Activated CD4-positive, alpha-beta T cell treated with anti-CD3 and anti-CD28 coated beads for 36 hours (primary cell): ENCODE measurements at regions not wholly inside any gene's neighbourhood (a gene's known extent, or its start where the extent isn't known, plus 50 kb on each side); places are given as distances from the start of the nearest gene placed in this dataset.

Source experiments
- ATAC-seq: fragments of 200-7000 bp; cut with Tn5 transposase; one replicate; pipeline ENCODE4 v1.10.0; 2021; ENCODE audit warnings: mild to moderate bottlenecking, moderate library complexity
- CTCF ChIA-PET: fragments of 350-600 bp; sonication (Branson Sonifier 250); formaldehyde crosslinking; loops from one replicate; lab custom pipeline; 2021; ENCODE audit warnings: antibody characterized with exemption; lab: Charles Lee
- POLR2A ChIA-PET: fragments of 350-600 bp; sonication (Branson Sonifier 250); formaldehyde crosslinking; loops from one replicate; lab custom pipeline; 2021; ENCODE audit warnings: antibody characterized with exemption, inconsistent platforms; lab: Charles Lee
- DNase-seq: peaks from one replicate; pipeline ENCODE4 v3.0.0-alpha.2; 2020
- H3K27ac Mint-ChIP-seq: one replicate; pipeline ENCODE4 v1.8.0; 2021; ENCODE audit warnings: mixed read lengths
- H3K27me3 Mint-ChIP-seq: one replicate; pipeline ENCODE4 v1.8.0; 2021; ENCODE audit warnings: mixed read lengths
- H3K36me3 Mint-ChIP-seq: one replicate; pipeline ENCODE4 v1.8.0; 2021; ENCODE audit warnings: low read depth, mixed read lengths
- H3K4me1 Mint-ChIP-seq: one replicate; pipeline ENCODE4 v1.8.0; 2021; ENCODE audit warnings: mixed read lengths
- H3K4me3 Mint-ChIP-seq: one replicate; pipeline ENCODE4 v1.8.0; 2021; ENCODE audit warnings: mild to moderate bottlenecking, moderate library complexity, mixed read lengths
- H3K9me3 Mint-ChIP-seq: one replicate; pipeline ENCODE4 v1.8.0; 2021; ENCODE audit warnings: low read depth, mixed read lengths
- intact Hi-C, 2 experiments: fragments of 100-400 bp; cut with DNase I in 1 of 2; cut with micrococcal nuclease in 1 of 2; formaldehyde crosslinking; loops; one replicate each; pipeline versions ENCODE4 v1.14.2 to v1.15.1; 2022 to 2024; cut with DNase I, micrococcal nuclease

DNA sequence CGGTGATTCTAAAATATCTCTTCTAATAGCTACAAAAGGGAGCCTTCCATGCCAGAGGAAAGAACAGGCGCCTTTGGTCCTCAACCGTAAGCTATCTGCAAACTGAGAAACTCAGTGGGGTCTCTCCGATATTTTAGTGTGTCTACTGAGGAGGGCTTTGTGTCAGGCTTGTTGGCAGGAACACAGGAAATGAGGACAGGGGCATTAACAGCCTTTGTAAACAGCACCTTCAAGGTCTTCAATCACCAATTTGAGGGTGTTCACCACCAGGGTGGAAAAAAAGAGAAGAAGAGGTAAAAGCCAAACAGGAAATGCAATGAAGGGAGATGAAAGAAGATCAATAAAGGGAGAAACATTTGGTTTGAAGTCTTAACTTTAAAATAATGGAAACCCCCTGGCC lies 580.1 kb upstream of the SALL1 start:
- Mint-ChIP-seq H3K4me3 (no peak overlapping the region), H3K36me3 (no peaks in the 10 kb centered on the region), H3K27me3 (no peaks in the 10 kb centered on the region), H3K4me1 (no peaks in the 10 kb centered on the region), H3K9me3 (peaks cover 6% of the 10 kb centered on the region), H3K27ac (no peak overlapping the region)
- ChIA-PET POLR2A (no interaction called here), CTCF (no interaction called here)
- ATAC-seq (no peak), DNase-seq (no peak)
- intact Hi-C loops = no loop called here

DNA sequence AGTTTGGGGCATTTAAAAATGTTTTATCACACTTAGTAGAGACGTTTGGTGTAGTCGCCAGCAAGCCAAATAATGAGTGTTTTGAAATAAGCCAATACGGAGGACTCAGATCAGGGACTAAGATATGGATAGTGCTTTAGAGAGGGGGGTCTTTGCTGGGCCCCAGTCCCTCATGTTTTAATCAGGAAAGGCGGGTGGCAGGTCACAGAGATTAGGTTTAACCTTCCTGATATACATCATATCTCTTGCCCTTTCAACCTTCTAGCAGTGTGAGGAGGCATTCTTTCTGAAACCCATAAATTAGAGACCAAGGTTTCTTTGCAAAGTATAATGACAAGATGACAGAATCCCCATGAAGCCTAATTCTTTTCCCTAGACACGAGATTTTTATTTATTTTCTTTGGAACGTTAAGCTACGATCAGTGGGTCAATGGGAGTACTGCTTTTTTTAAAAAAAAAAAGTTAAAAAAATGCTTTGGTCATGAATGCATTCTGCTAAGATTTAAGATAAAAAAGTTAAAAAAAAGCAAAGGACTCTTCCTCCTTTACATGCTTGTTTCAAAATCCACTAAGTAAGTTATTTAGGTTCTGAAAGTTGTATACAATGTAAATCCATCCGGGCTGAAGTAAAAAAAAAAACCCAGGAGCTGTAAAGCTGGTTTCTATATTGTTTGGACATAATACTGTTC lies 572.1 kb upstream of the SALL1 start:
- no peak overlapping the region for H3K4me3 Mint-ChIP-seq
- H3K4me1 Mint-ChIP-seq = no peaks in the 10 kb centered on the region
- CTCF ChIA-PET = no interaction called here
- ATAC-seq = no peak
- no peak overlapping the region for H3K27ac Mint-ChIP-seq
- POLR2A ChIA-PET = no interaction called here
- peaks cover 8% of the 10 kb centered on the region for H3K9me3 Mint-ChIP-seq
- no peaks in the 10 kb centered on the region for H3K36me3 Mint-ChIP-seq
- no peak for DNase-seq
- no peaks in the 10 kb centered on the region for H3K27me3 Mint-ChIP-seq
- intact Hi-C loops = no loop called here

DNA sequence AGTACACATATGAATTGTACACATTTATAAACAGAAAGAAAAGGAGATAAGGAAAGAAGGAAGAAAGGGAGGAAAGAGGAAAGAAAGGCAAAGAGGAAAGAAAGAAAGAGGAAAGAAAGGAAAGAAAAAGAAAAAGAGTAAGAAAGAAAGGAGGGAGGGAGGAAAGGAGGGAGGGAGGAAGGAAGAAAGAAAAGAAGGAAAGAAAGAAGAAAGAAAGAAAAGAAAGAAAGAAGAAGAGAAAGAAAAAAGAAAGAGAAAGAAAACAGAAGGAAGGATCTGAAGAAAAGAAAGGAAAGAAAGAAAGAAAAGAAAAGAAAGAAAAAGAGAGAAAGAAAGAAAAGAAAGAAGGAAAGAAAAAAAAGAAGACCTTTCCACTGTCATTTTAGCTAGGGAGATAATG lies 571.4 kb upstream of the SALL1 start:
- H3K27ac Mint-ChIP-seq = no peak overlapping the region
- ChIA-PET POLR2A (no interaction called here), CTCF (no interaction called here)
- DNase-seq = no peak
- no peaks in the 10 kb centered on the region for H3K36me3 Mint-ChIP-seq
- ATAC-seq = no peak
- H3K27me3 Mint-ChIP-seq = no peaks in the 10 kb centered on the region
- no peaks in the 10 kb centered on the region for H3K4me1 Mint-ChIP-seq
- no peak overlapping the region for H3K4me3 Mint-ChIP-seq
- peaks cover 8% of the 10 kb centered on the region for H3K9me3 Mint-ChIP-seq
- intact Hi-C loops = no loop called here

DNA sequence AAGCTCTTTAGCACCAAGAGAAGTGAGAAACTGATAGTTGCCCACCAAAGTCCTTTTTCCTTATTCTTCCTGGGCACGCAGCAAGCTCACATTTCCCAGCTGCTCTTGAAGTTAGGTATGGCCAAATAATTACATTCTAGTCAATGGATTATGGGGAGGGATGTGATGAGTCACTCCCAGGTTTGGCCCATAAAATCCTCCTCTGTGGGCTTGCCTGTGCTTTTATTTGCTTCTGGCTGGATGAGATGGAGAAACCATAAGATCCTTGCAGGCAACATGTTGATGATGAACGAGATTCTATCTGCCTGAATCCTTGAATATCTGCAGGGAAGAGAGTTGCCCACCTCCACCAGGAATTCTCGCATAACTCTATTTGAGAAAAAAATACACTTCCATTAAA lies 568.3 kb upstream of the SALL1 start:
- peaks cover 8% of the 10 kb centered on the region for H3K9me3 Mint-ChIP-seq
- ATAC-seq (no peak), DNase-seq (no peak)
- CTCF ChIA-PET = no interaction called here
- no peaks in the 10 kb centered on the region for H3K36me3 Mint-ChIP-seq
- H3K27ac Mint-ChIP-seq = no peak overlapping the region
- intact Hi-C loops = no loop called here
- H3K4me1 Mint-ChIP-seq = no peaks in the 10 kb centered on the region
- H3K4me3 Mint-ChIP-seq = no peak overlapping the region
- no peaks in the 10 kb centered on the region for H3K27me3 Mint-ChIP-seq
- POLR2A ChIA-PET = no interaction called here

DNA sequence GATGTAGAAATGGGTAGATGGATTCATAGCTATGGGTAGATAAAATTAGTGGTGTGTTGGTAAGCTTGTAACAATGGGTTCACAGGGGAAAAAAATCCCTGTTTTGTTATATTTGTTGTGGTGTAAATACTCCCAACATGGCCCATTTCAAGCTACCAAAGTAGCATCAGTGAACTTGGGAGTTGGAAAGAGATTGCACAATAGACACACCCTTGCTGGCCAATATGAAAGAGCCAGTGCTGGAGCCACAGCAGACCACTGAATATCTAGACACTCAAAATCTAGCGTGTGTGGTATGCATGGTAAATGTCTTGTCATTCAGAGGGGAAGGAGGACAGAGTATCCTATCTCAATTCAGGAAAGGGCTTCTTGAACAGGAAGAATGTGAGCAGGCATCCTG lies 565.1 kb upstream of the SALL1 start:
- Mint-ChIP-seq H3K27me3 (no peaks in the 10 kb centered on the region), H3K4me1 (no peaks in the 10 kb centered on the region), H3K4me3 (no peak overlapping the region), H3K27ac (no peak overlapping the region), H3K9me3 (peaks cover 8% of the 10 kb centered on the region), H3K36me3 (no peaks in the 10 kb centered on the region)
- DNase-seq (no peak), ATAC-seq (no peak)
- POLR2A ChIA-PET = no interaction called here
- CTCF ChIA-PET = no interaction called here
- intact Hi-C loops = no loop called here

DNA sequence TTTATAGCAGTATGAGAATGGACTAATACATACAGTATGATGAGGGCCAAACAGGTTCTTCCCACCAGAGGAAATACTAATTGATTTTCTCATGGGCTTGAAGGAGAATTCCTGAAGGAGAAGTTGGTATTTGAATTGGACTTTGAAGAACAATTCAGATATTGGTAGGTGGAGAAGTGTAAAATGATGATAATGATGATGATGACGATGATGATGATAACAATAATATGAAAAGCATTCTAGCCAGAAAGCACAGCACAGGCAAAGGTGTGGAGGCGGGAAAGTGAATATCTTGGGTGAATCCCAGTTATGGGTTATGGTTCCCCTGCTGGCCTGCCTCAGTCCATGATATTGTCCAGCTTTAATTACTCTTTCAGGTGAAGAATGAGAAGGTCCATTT lies 562.4 kb upstream of the SALL1 start:
- Mint-ChIP-seq H3K9me3 (peaks cover 10% of the 10 kb centered on the region), H3K36me3 (no peaks in the 10 kb centered on the region), H3K27me3 (no peaks in the 10 kb centered on the region), H3K4me1 (no peaks in the 10 kb centered on the region), H3K27ac (no peak overlapping the region), H3K4me3 (no peak overlapping the region)
- intact Hi-C loops = no loop called here
- ChIA-PET POLR2A (no interaction called here), CTCF (no interaction called here)
- ATAC-seq (no peak), DNase-seq (no peak)

DNA sequence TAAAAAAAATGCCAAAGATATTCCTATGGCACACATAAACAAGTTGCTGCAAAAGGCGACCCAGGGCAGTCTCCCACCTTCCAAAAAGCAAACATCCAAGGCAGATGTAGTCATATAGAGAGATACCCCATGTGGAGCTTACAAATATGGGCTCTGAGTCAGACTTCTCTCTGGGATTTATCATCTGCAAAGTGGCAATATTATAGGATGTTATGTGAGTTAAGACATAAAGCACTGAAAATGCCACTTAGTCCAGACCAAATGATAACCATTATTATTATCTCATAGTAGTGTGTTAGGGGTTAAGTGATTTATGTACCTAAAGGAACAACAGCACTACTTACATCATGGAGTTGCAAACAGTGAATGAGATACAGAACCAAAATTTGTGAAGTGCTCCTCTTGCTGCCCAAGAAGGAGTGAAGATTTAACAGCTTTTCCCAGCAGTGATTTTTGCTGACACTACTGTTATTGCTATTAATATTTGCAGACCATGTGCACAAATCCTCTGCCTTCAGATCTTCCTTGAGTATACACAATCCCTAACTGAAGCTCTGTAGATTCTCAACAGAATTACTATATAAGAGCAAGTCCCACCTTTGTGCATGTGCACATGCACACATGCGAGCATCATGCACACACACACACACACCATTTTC lies 560.0 kb upstream of the SALL1 start:
- ATAC-seq (no peak), DNase-seq (no peak)
- no peak overlapping the region for H3K27ac Mint-ChIP-seq
- POLR2A ChIA-PET = no interaction called here
- H3K27me3 Mint-ChIP-seq = no peaks in the 10 kb centered on the region
- peaks cover 7% of the 10 kb centered on the region for H3K9me3 Mint-ChIP-seq
- H3K4me3 Mint-ChIP-seq = no peak overlapping the region
- no peaks in the 10 kb centered on the region for H3K36me3 Mint-ChIP-seq
- intact Hi-C loops = no loop called here
- CTCF ChIA-PET = no interaction called here
- no peaks in the 10 kb centered on the region for H3K4me1 Mint-ChIP-seq

DNA sequence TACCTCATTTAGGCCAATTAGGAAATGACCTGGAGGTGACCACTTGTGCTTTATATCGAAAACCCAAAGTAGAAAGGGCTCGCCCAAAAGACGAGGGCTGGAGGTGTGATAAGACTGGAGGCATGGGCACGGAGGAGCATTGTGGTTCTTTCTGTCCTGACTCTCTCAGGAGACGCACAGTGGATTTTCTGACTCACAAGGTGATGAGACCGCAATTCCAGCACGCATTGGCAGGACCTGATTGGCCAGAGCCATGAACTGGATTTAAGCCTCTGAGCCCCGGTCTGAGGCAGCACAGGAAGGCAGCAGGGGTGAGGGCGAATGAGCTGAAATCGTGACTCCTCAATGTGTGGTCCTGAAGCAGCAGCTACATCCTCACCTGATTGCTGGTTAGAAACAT lies 559.1 kb upstream of the SALL1 start:
- intact Hi-C loops = no loop called here
- H3K36me3 Mint-ChIP-seq = no peaks in the 10 kb centered on the region
- H3K4me3 Mint-ChIP-seq = no peak overlapping the region
- ATAC-seq (no peak), DNase-seq (no peak)
- no peaks in the 10 kb centered on the region for H3K27me3 Mint-ChIP-seq
- H3K27ac Mint-ChIP-seq = no peak overlapping the region
- ChIA-PET CTCF (interaction anchor here (0.6 kb wide), 1 partner anchor 51 kb away, joined by 4 read pairs; no protein-coding TSS in a partner anchor), POLR2A (no interaction called here)
- no peaks in the 10 kb centered on the region for H3K4me1 Mint-ChIP-seq
- peaks cover 6% of the 10 kb centered on the region for H3K9me3 Mint-ChIP-seq

DNA sequence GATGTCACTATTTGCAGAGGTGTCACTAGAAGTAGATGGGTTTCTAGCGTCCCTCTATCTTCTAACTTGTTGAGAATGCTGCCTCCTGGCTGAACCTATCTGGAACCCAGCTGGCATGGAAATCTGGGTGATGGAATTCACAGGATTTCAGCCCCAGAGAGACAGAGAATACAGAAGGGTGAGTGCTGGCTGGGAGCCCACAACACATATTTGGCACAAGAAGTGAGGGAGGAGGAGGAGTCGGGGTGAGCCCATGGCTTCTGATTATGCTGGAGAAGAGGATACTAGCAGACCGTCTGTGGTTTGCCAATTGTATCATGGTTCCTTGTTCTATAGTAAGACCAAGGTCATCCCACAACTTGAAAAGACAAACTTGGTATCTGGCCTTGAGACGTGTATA lies 557.8 kb upstream of the SALL1 start:
- H3K27me3 Mint-ChIP-seq = no peaks in the 10 kb centered on the region
- H3K9me3 Mint-ChIP-seq = peaks cover 13% of the 10 kb centered on the region
- no peak overlapping the region for H3K4me3 Mint-ChIP-seq
- CTCF ChIA-PET = no interaction called here
- POLR2A ChIA-PET = no interaction called here
- no peak for DNase-seq
- no peaks in the 10 kb centered on the region for H3K36me3 Mint-ChIP-seq
- intact Hi-C loops = no loop called here
- H3K4me1 Mint-ChIP-seq = no peaks in the 10 kb centered on the region
- no peak overlapping the region for H3K27ac Mint-ChIP-seq
- no peak for ATAC-seq

DNA sequence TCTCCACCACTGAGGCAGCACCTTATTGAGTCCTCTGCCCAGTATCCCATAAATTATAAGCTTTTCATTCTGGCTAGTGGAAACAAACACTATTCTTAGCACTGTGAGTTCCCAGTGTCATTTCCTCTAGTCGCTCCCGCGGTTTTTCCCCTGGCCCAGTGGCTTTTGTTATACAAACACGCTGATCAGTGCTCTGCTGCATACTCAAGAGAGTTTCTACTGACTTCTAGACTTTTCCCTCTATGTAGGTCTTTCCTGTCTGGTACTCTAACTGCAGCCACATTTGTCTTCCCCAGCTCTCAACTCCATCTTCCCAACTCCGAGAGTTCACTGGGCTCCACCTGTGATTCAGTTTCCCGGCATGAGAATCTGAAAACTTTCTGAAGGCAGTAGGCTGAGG lies 556.6 kb upstream of the SALL1 start:
- DNase-seq (no peak), ATAC-seq (no peak)
- no peak overlapping the region for H3K4me3 Mint-ChIP-seq
- no peak overlapping the region for H3K27ac Mint-ChIP-seq
- H3K9me3 Mint-ChIP-seq = peaks cover 16% of the 10 kb centered on the region
- H3K27me3 Mint-ChIP-seq = no peaks in the 10 kb centered on the region
- H3K4me1 Mint-ChIP-seq = no peaks in the 10 kb centered on the region
- CTCF ChIA-PET = no interaction called here
- H3K36me3 Mint-ChIP-seq = no peaks in the 10 kb centered on the region
- POLR2A ChIA-PET = no interaction called here
- intact Hi-C loops = no loop called here

DNA sequence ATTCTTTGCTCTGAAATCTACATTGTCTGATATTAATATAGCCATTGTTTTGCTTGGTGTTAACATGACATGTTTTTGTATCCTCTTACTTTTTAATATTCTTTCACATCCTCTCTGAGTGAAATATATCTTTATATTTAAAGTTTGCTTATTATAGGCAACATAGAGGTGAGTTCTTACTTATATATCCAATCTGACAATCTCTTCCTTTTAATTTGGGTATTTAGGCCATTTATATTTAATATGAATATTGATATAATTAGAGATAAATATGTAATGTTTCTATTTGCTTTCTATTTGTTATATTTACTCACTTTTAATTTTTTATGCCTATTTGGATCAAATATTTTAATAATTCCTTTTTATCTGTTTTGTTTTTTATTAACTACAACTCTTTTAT lies 554.1 kb upstream of the SALL1 start:
- Mint-ChIP-seq H3K27me3 (no peaks in the 10 kb centered on the region), H3K36me3 (no peaks in the 10 kb centered on the region), H3K9me3 (peaks cover 16% of the 10 kb centered on the region), H3K27ac (no peak overlapping the region), H3K4me3 (no peak overlapping the region), H3K4me1 (no peaks in the 10 kb centered on the region)
- intact Hi-C loops = no loop called here
- POLR2A ChIA-PET = no interaction called here
- no peak for DNase-seq
- CTCF ChIA-PET = interaction anchor here (0.5 kb wide), 1 partner anchor 269 kb away, joined by 3 read pairs; no protein-coding TSS in a partner anchor
- ATAC-seq = no peak

DNA sequence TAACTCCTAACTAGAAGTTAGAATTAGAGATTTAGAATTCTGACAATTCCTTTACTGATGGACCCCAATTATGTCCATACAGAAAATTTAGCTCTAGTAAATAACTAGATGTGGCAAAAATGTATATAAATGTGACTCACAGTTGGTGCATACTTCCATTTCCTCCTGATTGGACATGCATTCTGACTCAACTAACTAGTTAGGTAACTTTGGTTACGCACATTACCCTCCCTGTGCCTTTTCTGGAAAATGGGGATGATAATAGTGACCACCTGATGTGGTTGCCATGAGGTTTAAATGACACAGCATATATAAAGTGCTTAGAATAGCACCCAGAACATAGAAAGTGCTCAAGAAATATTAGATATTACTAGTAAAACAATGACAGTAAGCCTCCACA lies 550.0 kb upstream of the SALL1 start:
- intact Hi-C loops = no loop called here
- Mint-ChIP-seq H3K27ac (no peak overlapping the region), H3K9me3 (peaks cover 10% of the 10 kb centered on the region), H3K4me1 (no peaks in the 10 kb centered on the region), H3K36me3 (no peaks in the 10 kb centered on the region), H3K27me3 (no peaks in the 10 kb centered on the region), H3K4me3 (no peak overlapping the region)
- POLR2A ChIA-PET = no interaction called here
- ATAC-seq (no peak), DNase-seq (no peak)
- CTCF ChIA-PET = interaction anchor here (0.6 kb wide), 1 partner anchor 219 kb away, joined by 3 read pairs; no protein-coding TSS in a partner anchor
